H9 (cell line): ENCODE measurements at regions not wholly inside any gene's neighbourhood (a gene's known extent, or its start where the extent isn't known, plus 50 kb on each side); places are given as distances from the start of the nearest gene placed in this dataset.

Source experiments
- DNase-seq: peaks from one replicate; pipeline ENCODE4 v3.0.0-alpha.2; 2017
- H2AFZ ChIP-seq: one replicate; pipeline ENCODE4 v1.6.1; 2013; ENCODE audit warnings: mild to moderate bottlenecking, low read length, control low read depth, moderate library complexity
- H2AK5ac ChIP-seq: 2 replicates; pipeline ENCODE4 v1.6.1; 2013; ENCODE audit warnings: low read length, control low read depth, mixed read lengths; ENCODE audit not compliant: insufficient read length
- H2BK120ac ChIP-seq: one replicate; pipeline ENCODE4 v1.6.1; 2013; ENCODE audit warnings: low read depth, mild to moderate bottlenecking, low read length, control low read depth, inconsistent platforms; ENCODE audit not compliant: poor library complexity, severe bottlenecking
- H2BK12ac ChIP-seq: 2 replicates; pipeline ENCODE4 v1.6.1; 2013; ENCODE audit warnings: low read length, control low read depth, mixed read lengths, low read depth; ENCODE audit not compliant: insufficient read length
- H2BK15ac ChIP-seq: 2 replicates; pipeline ENCODE4 v1.6.1; 2013; ENCODE audit warnings: low read depth, low read length, control low read depth
- H2BK20ac ChIP-seq: one replicate; pipeline ENCODE4 v1.6.1; 2013; ENCODE audit warnings: low read depth, mild to moderate bottlenecking, low read length, control low read depth, inconsistent platforms; ENCODE audit not compliant: poor library complexity, severe bottlenecking
- H2BK5ac ChIP-seq: 2 replicates; pipeline ENCODE4 v1.6.1; 2013; ENCODE audit warnings: low read length, control low read depth, mixed read lengths; ENCODE audit not compliant: insufficient read length
- H3K14ac ChIP-seq: 2 replicates; pipeline ENCODE4 v1.6.1; 2013; ENCODE audit warnings: low read length, control low read depth; ENCODE audit not compliant: insufficient read depth
- H3K18ac ChIP-seq: 2 replicates; pipeline ENCODE4 v1.6.1; 2013; ENCODE audit warnings: low read depth, mild to moderate bottlenecking, mixed read lengths, low read length, control low read depth; ENCODE audit not compliant: insufficient read length
- H3K23ac ChIP-seq: 2 replicates; pipeline ENCODE4 v1.6.1; 2013; ENCODE audit warnings: low read length, control low read depth, mixed read lengths, low read depth; ENCODE audit not compliant: insufficient read length
- H3K23me2 ChIP-seq: 2 replicates; pipeline ENCODE4 v1.6.1; 2013; ENCODE audit warnings: low read depth, mild to moderate bottlenecking, mixed read lengths, low read length, control low read depth; ENCODE audit not compliant: insufficient read length, poor library complexity, severe bottlenecking
- H3K27ac ChIP-seq: 2 replicates; pipeline ENCODE4 v1.5.1; 2013; ENCODE audit warnings: low read length, control low read depth, mixed read lengths, low read depth; ENCODE audit not compliant: insufficient read length
- H3K27me3 ChIP-seq: 2 replicates; pipeline ENCODE4 v1.6.1; 2013; ENCODE audit warnings: low read length, control low read depth, inconsistent platforms; ENCODE audit not compliant: insufficient read depth
- H3K4ac ChIP-seq: 2 replicates; pipeline ENCODE4 v1.6.1; 2013; ENCODE audit warnings: low read depth, mild to moderate bottlenecking, control low read depth, inconsistent platforms, low read length, moderate library complexity
- H3K4me1 ChIP-seq: 2 replicates; pipeline ENCODE4 v1.6.1; 2013; ENCODE audit warnings: low read length, control low read depth, inconsistent platforms; ENCODE audit not compliant: insufficient read depth
- H3K4me2 ChIP-seq: 2 replicates; pipeline ENCODE4 v1.6.1; 2013; ENCODE audit warnings: low read length, control low read depth, mixed read lengths; ENCODE audit not compliant: insufficient read length, insufficient read depth
- H3K56ac ChIP-seq: 2 replicates; pipeline ENCODE4 v1.6.1; 2013; ENCODE audit warnings: low read depth, mild to moderate bottlenecking, mixed read lengths, low read length, control low read depth; ENCODE audit not compliant: insufficient read length
- H3K79me1 ChIP-seq: 2 replicates; pipeline ENCODE4 v1.6.1; 2013; ENCODE audit warnings: low read depth, mild to moderate bottlenecking, moderate library complexity, low read length, control low read depth, inconsistent platforms; ENCODE audit not compliant: insufficient read depth, poor library complexity, severe bottlenecking
- H3K79me2 ChIP-seq: 2 replicates; pipeline ENCODE4 v1.6.1; 2013; ENCODE audit warnings: low read length, control low read depth, inconsistent platforms; ENCODE audit not compliant: insufficient read depth
- H3K9ac ChIP-seq: 2 replicates; pipeline ENCODE4 v1.6.1; 2013; ENCODE audit warnings: low read length, control low read depth, mixed read lengths; ENCODE audit not compliant: insufficient read length; ENCODE audit errors: extremely low read depth
- H3K9me3 ChIP-seq: one replicate; pipeline ENCODE4 v1.6.1; 2013; ENCODE audit warnings: low read depth, low read length, inconsistent platforms; ENCODE audit not compliant: control insufficient read depth
- H3T11ph ChIP-seq: one replicate; pipeline ENCODE4 v1.6.1; 2013; ENCODE audit warnings: mild to moderate bottlenecking, low read length, control low read depth, inconsistent platforms
- H4K20me1 ChIP-seq: one replicate; pipeline ENCODE4 v1.6.1; 2013; ENCODE audit not compliant: control insufficient read depth, insufficient read length, insufficient read depth
- H4K5ac ChIP-seq: 2 replicates; pipeline ENCODE4 v1.6.1; 2013; ENCODE audit warnings: low read depth, mild to moderate bottlenecking, mixed read lengths, low read length, control low read depth; ENCODE audit not compliant: insufficient read length
- H4K8ac ChIP-seq: replicated peaks from 2 replicates; pipeline ENCODE4 v1.6.1; 2013; ENCODE audit warnings: low read length, control low read depth, mixed read lengths, low read depth; ENCODE audit not compliant: insufficient read length
- H4K91ac ChIP-seq: 2 replicates; pipeline ENCODE4 v1.6.1; 2013; ENCODE audit warnings: low read depth, mild to moderate bottlenecking, moderate library complexity, mixed read lengths, low read length, control low read depth; ENCODE audit not compliant: insufficient read length
- H3K27ac Mint-ChIP-seq, 3 experiments: 2 replicates in 2 of 3; 3 replicates in 1 of 3; pipeline ENCODE4 v1.8.0; 2020 to 2021; ENCODE audit warnings: mixed read lengths in 3 of 3, mild to moderate bottlenecking in 1 of 3, moderate library complexity in 1 of 3
- H3K27me3 Mint-ChIP-seq: 2 replicates; pipeline ENCODE4 v1.8.0; 2021; ENCODE audit warnings: low read depth, mild to moderate bottlenecking, moderate library complexity, mixed read lengths
- H3K36me3 Mint-ChIP-seq, 3 experiments: 2 replicates in 2 of 3; 3 replicates in 1 of 3; pipeline ENCODE4 v1.8.0; 2020 to 2021; ENCODE audit warnings: low read depth in 3 of 3, mixed read lengths in 3 of 3; ENCODE audit not compliant: insufficient read depth in 1 of 3
- H3K4me1 Mint-ChIP-seq, 2 experiments: 2 replicates each; pipeline ENCODE4 v1.8.0; 2020; ENCODE audit warnings: mixed read lengths in 2 of 2
- H3K4me3 Mint-ChIP-seq, 2 experiments: 2 replicates in 1 of 2; 3 replicates in 1 of 2; pipeline ENCODE4 v1.8.0; 2020 to 2021; ENCODE audit warnings: mild to moderate bottlenecking in 2 of 2, mixed read lengths in 2 of 2, moderate library complexity in 1 of 2
- H3K9me3 Mint-ChIP-seq, 2 experiments: 2 replicates in 1 of 2; 3 replicates in 1 of 2; pipeline ENCODE4 v1.8.0; 2020; ENCODE audit warnings: mild to moderate bottlenecking in 2 of 2, mixed read lengths in 2 of 2, moderate library complexity in 1 of 2
- WGBS: extraction: QIAGEN DNeasy Blood & Tissue Kit; methylation state at CpG from one replicate; pipeline ENCODE4 v1.1.7; 2013; ENCODE audit warnings: missing lambda C conversion rate, low lambda C conversion rate, mixed read lengths; ENCODE audit not compliant: insufficient read length; ENCODE audit errors: extremely low coverage; 5-methylcytosine and 5-hydroxymethylcytosine counted together
- TF ChIP-seq, protein P1 (sequence below): fragments of 200-600 bp; sonication (generic); conservative IDR thresholded peaks from 3 replicates; pipeline ENCODE4 v1.8.0; 2021; ENCODE audit warnings: antibody characterized with exemption, mild to moderate bottlenecking

DNA sequence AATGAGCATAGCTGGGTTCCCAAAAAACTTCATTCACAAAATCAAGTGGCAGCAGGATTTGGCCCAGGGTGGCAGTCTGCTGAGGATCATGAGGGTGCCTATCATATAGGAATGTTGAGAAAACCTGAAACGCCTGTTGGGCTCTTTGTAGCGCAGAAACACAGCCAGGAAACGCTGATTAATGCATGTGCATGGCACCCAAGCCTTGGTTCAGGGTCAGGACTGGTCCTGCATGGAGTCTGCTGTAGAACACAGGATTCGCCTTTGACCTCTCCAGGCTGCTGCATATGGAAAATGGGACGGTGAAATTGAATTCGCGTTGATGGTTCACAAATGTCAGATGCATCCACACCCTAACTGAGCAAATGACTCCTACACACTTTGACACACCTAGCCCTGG, 227.9 kb upstream of the COPS8 start:
- TF ChIP-seq, protein P1, sequence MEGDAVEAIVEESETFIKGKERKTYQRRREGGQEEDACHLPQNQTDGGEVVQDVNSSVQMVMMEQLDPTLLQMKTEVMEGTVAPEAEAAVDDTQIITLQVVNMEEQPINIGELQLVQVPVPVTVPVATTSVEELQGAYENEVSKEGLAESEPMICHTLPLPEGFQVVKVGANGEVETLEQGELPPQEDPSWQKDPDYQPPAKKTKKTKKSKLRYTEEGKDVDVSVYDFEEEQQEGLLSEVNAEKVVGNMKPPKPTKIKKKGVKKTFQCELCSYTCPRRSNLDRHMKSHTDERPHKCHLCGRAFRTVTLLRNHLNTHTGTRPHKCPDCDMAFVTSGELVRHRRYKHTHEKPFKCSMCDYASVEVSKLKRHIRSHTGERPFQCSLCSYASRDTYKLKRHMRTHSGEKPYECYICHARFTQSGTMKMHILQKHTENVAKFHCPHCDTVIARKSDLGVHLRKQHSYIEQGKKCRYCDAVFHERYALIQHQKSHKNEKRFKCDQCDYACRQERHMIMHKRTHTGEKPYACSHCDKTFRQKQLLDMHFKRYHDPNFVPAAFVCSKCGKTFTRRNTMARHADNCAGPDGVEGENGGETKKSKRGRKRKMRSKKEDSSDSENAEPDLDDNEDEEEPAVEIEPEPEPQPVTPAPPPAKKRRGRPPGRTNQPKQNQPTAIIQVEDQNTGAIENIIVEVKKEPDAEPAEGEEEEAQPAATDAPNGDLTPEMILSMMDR, result no peak
- Histone ChIP-seq H3K9ac (no peak overlapping the region), H2AK5ac (no peak overlapping the region), H3K9me3 (no peaks in the 10 kb centered on the region), H3K4me2 (no peak overlapping the region), H3K23me2 (no peaks in the 10 kb centered on the region), H3K14ac (0 out of 2 replicates have a peak overlapping the region, but pooled peaks have one; percentile 44), H4K91ac (no peak overlapping the region), H3K27ac (no peak overlapping the region), H2BK12ac (no peak overlapping the region), H3K4ac (no peak overlapping the region), H4K5ac (no peak overlapping the region), H3K56ac (no peak overlapping the region), H3K4me1 (peaks cover 3% of the 10 kb centered on the region; the same call in 1 of the 2 replicates), H3K79me2 (no peaks in the 10 kb centered on the region), H3K27me3 (no peaks in the 10 kb centered on the region), H2BK120ac (no peak overlapping the region), H3K18ac (no peak overlapping the region), H3K23ac (no peak overlapping the region), H2BK5ac (no peak overlapping the region), H4K8ac (no peak overlapping the region), H2BK15ac (no peak overlapping the region), H2BK20ac (no peak overlapping the region), H3T11ph (no peak overlapping the region), H3K79me1 (no peaks in the 10 kb centered on the region), H4K20me1 (no peaks in the 10 kb centered on the region), H2AFZ (no peak overlapping the region)
- Mint-ChIP-seq H3K27me3 (peaks cover 42% of the 10 kb centered on the region), H3K27ac (no peak overlapping the region; a peak in 1 of 7 replicates), H3K9me3 (peaks cover 8 to 21% of the 10 kb centered on the region in 2 experiments), H3K4me3 (no peak overlapping the region), H3K4me1 (peaks cover 66 to 67% of the 10 kb centered on the region in 2 experiments), H3K36me3 (peaks cover 4 to 17% (median 5%) of the 10 kb centered on the region in 3 experiments; a peak in 4 of 7 replicates)
- DNase-seq, result no peak
- no CpG with 5 or more reads among the region's 7 CpGs for WGBS
